ENCODE measurements at regions not wholly inside any gene's neighbourhood (a gene's known extent, or its start where the extent isn't known, plus 50 kb on each side); places are given as distances from the start of the nearest gene placed in this dataset.

- Histone ChIP-seq H3K27ac (no peak overlapping the region), H3K9me3 (no peaks in the 10 kb centered on the region), H3K4me3 (no peak overlapping the region), H3K36me3 (no peaks in the 10 kb centered on the region), H3K4me1 (replicated peaks) (no peaks in the 10 kb centered on the region), H3K27me3 (replicated peaks; ENCODE audit: insufficient read depth) (no peaks in the 10 kb centered on the region)
- no peak for TF ChIP-seq POLR2AphosphoS5 (IDR thresholded peaks at IDR 0.05)
- no peak for TF ChIP-seq POLR2A (IDR thresholded peaks at IDR 0.05)
- no peak for TF ChIP-seq CTCF (IDR thresholded peaks at IDR 0.05)
- no peak for DNase-seq (ENCODE audit: low spot score)
- WGBS: 93% methylated on average over 8 of the region's 8 CpGs
- intact Hi-C loops (cut with DNase I): no loop called here
Observed at GRCh38 chr13:89932902-89933301, 1414.6 kb upstream of the MIR17HG start.

DNA sequence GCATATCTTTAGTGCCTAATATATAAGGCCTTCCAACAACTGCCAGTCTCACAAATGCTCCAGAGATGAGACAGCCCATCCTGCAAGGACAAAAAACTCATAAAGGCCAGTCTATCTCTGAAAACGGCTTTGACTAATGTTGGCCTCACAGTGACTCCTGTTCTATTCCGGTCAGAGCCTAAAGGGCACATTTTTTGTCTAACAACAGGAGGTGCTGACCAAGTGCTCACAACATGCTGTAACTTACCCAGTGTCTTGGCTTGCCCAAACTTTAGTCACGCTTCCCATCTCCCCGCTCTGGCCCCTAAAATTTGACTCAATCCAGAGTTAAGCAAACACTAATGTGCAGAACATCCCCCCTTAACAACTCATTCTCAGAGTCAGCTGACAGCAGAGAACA is 1411.2 kb upstream of the MIR17HG start:
- H3K4me1 ChIP-seq (replicated peaks): no peaks in the 10 kb centered on the region
- H3K27me3 ChIP-seq (replicated peaks; ENCODE audit: insufficient read depth): no peaks in the 10 kb centered on the region
- no peaks in the 10 kb centered on the region for H3K9me3 ChIP-seq
- no peaks in the 10 kb centered on the region for H3K36me3 ChIP-seq
- intact Hi-C loops (cut with DNase I): no loop called here
- no peak overlapping the region for H3K4me3 ChIP-seq
- TF ChIP-seq POLR2A (IDR thresholded peaks at IDR 0.05) (no peak), CTCF (IDR thresholded peaks at IDR 0.05) (no peak), POLR2AphosphoS5 (IDR thresholded peaks at IDR 0.05) (no peak)
- H3K27ac ChIP-seq: no peak overlapping the region
- DNase-seq (ENCODE audit: low spot score): no peak
- WGBS: 81% methylated on average over 4 of the region's 4 CpGs

GRCh38 chr13:89937420-89937819 is 1410.1 kb upstream of the MIR17HG start:
- intact Hi-C loops (cut with DNase I): no loop called here
- H3K36me3 ChIP-seq: no peaks in the 10 kb centered on the region
- H3K4me3 ChIP-seq: no peak overlapping the region
- no peak overlapping the region for H3K27ac ChIP-seq
- H3K4me1 ChIP-seq (replicated peaks): no peaks in the 10 kb centered on the region
- H3K27me3 ChIP-seq (replicated peaks; ENCODE audit: insufficient read depth): no peaks in the 10 kb centered on the region
- no peaks in the 10 kb centered on the region for H3K9me3 ChIP-seq
- WGBS: 84% methylated on average over 3 of the region's 3 CpGs
- no peak for TF ChIP-seq POLR2A (IDR thresholded peaks at IDR 0.05)
- no peak for DNase-seq (ENCODE audit: low spot score)

GRCh38 chr13:89940383-89940782 is 1407.1 kb upstream of the MIR17HG start:
- 82% methylated on average over 1 of the region's 1 CpG for WGBS
- no peak overlapping the region for H3K4me3 ChIP-seq
- intact Hi-C loops (cut with DNase I): no loop called here
- H3K27me3 ChIP-seq (replicated peaks; ENCODE audit: insufficient read depth): no peaks in the 10 kb centered on the region
- H3K36me3 ChIP-seq: no peaks in the 10 kb centered on the region
- no peak for DNase-seq (ENCODE audit: low spot score)
- no peaks in the 10 kb centered on the region for H3K9me3 ChIP-seq
- no peaks in the 10 kb centered on the region for H3K4me1 ChIP-seq (replicated peaks)
- no peak overlapping the region for H3K27ac ChIP-seq
- TF ChIP-seq CTCF (IDR thresholded peaks at IDR 0.05): no peak
- no peak for TF ChIP-seq POLR2A (IDR thresholded peaks at IDR 0.05)

DNA sequence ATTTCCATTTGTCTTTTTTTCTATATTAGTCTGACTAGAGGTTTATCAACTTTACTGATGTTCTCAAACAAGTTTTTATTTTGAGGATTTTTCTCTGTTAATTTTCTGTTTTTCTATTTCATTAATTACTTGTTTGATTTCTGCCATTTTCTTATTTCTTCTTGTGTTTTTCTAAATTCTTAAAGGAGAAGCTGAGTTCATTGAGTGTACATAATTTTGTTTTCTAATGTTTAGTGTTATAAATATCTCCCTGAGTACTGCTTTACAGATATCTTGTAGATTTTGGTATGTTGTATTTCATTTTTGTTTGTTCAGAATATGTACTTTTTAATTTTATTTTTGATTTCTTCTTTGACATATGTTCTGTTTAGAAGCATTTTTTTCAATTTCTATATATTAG is 1404.3 kb upstream of the MIR17HG start:
- TF ChIP-seq POLR2AphosphoS5 (IDR thresholded peaks at IDR 0.05) (no peak), POLR2A (IDR thresholded peaks at IDR 0.05) (no peak), CTCF (IDR thresholded peaks at IDR 0.05) (no peak)
- Histone ChIP-seq H3K4me3 (no peak overlapping the region), H3K4me1 (replicated peaks) (no peaks in the 10 kb centered on the region), H3K9me3 (no peaks in the 10 kb centered on the region), H3K36me3 (no peaks in the 10 kb centered on the region), H3K27me3 (replicated peaks; ENCODE audit: insufficient read depth) (no peaks in the 10 kb centered on the region), H3K27ac (no peak overlapping the region)
- intact Hi-C loops (cut with DNase I): no loop called here
- no peak for DNase-seq (ENCODE audit: low spot score)

- intact Hi-C loops (cut with DNase I): no loop called here
- no peaks in the 10 kb centered on the region for H3K4me1 ChIP-seq (replicated peaks)
- H3K27me3 ChIP-seq (replicated peaks; ENCODE audit: insufficient read depth): no peaks in the 10 kb centered on the region
- no peak for TF ChIP-seq CTCF (IDR thresholded peaks at IDR 0.05)
- no peak for TF ChIP-seq POLR2A (IDR thresholded peaks at IDR 0.05)
- H3K36me3 ChIP-seq: no peaks in the 10 kb centered on the region
- no peak overlapping the region for H3K4me3 ChIP-seq
- no peak overlapping the region for H3K27ac ChIP-seq
- no peak for DNase-seq (ENCODE audit: low spot score)
- H3K9me3 ChIP-seq: no peaks in the 10 kb centered on the region
Observed at GRCh38 chr13:89950225-89950624, 1397.3 kb upstream of the MIR17HG start.

All from prostate gland (tissue), 2 donors.